Stimulated activated naive CD8-positive, alpha-beta T cell treated with anti-CD3 and anti-CD28 coated beads, Interleukin-15, amount 100 ng/mL, for 72 hours (primary cell): ENCODE measurements at regions not wholly inside any gene's neighbourhood (a gene's known extent, or its start where the extent isn't known, plus 50 kb on each side); places are given as distances from the start of the nearest gene placed in this dataset.

Experiments used
- ATAC-seq: fragments of 150-1000 bp; cut with Tn5 transposase; 2 replicates; pipeline ENCODE4 v1.10.0; 2021; ENCODE audit warnings: mild to moderate bottlenecking, moderate library complexity
- DNase-seq, 2 donors: peaks; one replicate each; pipeline ENCODE4 v3.0.0; 2021 to 2022
- H3K27ac Mint-ChIP-seq, 2 donors: one replicate each; pipeline ENCODE4 v1.8.0; 2022; ENCODE audit warnings: mild to moderate bottlenecking in 2 of 2, mixed read lengths in 2 of 2, moderate library complexity in 2 of 2
- H3K27me3 Mint-ChIP-seq: one replicate; pipeline ENCODE4 v1.8.0; 2022; ENCODE audit warnings: mixed read lengths
- H3K4me1 Mint-ChIP-seq: one replicate; pipeline ENCODE4 v1.8.0; 2022; ENCODE audit warnings: mild to moderate bottlenecking, mixed read lengths
- H3K4me3 Mint-ChIP-seq, 2 donors: one replicate each; pipeline ENCODE4 v1.8.0; 2022; ENCODE audit warnings: mild to moderate bottlenecking in 2 of 2, mixed read lengths in 2 of 2, moderate library complexity in 1 of 2
- H3K9me3 Mint-ChIP-seq, 2 donors: one replicate each; pipeline ENCODE4 v1.8.0; 2022; ENCODE audit warnings: mixed read lengths in 2 of 2

DNA sequence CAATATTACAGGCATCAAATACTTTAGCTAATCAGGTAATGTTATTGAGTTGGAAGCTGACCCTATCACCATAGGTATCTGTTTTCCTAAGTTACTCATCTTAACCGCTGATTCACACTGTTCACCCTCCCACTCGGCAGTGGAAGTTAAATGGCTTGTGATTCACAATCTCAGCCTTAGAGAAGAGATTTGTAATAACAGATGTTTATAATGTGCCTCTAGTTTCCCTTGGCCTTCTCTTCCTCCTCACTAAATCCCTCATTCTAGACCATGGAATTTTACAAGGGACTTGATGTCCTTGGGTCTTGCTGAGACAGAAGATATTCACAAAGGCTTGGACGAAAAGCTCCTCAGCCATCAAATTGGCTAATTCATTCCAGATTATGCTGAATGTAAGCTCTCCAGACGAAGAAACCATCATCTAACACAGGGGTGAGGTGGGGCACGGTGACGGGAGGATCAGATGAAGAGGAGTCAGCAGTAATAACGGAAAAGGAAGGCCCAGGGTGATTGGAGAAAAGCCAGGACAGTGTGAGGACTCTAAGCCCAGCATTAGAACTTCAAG, 931.7 kb downstream of the MCTP2 start:
- Mint-ChIP-seq H3K27me3 (peaks cover 14% of the 10 kb centered on the region), H3K9me3 (peaks cover 8 to 16% of the 10 kb centered on the region in 2 donors), H3K27ac (no peak overlapping the region), H3K4me3 (no peak overlapping the region), H3K4me1 (no peaks in the 10 kb centered on the region)
- ATAC-seq (no peak), DNase-seq (no peak)

DNA sequence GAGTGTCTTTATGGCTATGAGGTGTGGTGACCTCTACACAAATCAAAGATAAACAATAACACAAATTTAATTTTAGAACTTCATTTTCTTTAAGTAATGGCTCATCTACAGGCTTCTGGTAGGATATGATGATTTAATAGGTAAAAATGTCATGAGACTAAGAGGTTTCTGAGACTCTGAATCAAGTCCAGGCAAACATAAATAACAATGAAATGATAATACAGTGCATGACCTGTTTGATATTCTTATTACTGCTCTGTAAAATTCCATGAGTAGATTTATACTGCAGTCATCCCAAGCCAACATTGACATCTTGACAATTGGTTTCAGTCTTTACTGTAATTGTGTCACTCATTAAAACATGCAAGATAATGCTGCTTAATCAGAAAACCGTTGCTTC, 936.8 kb downstream of the MCTP2 start:
- ATAC-seq (no peak), DNase-seq (no peak)
- Mint-ChIP-seq H3K27me3 (peaks cover 36% of the 10 kb centered on the region), H3K4me1 (no peaks in the 10 kb centered on the region), H3K27ac (no peak overlapping the region), H3K4me3 (no peak overlapping the region), H3K9me3 (peaks cover 4 to 20% of the 10 kb centered on the region in 2 donors)

DNA sequence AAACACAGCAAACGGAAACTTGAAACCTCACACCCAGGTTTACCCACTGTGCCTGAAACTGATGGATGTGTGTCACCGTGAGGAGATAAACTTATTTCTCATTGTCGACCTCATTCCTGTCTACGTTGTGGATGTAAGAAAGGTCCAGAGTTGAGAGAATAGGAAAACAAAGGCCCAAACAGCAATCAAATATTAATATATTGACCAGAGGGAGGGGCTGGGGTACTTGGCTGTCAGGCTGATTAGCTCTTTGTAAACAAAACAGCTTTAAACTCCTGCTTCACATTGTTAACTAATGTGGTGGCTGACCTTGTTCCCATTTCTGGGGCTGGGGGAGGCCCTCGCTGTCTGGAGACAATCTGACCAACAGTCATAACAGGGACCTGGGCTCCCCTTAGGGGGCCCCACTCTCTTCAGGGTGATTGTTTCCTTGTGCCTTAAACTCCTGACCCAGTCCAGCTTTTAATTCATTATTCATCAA, 937.6 kb downstream of the MCTP2 start:
- Mint-ChIP-seq H3K9me3 (peaks cover 4 to 14% of the 10 kb centered on the region in 2 donors), H3K4me1 (no peaks in the 10 kb centered on the region), H3K4me3 (no peak overlapping the region), H3K27me3 (peaks cover 36% of the 10 kb centered on the region), H3K27ac (no peak overlapping the region)
- ATAC-seq = no peak
- no peak for DNase-seq

DNA sequence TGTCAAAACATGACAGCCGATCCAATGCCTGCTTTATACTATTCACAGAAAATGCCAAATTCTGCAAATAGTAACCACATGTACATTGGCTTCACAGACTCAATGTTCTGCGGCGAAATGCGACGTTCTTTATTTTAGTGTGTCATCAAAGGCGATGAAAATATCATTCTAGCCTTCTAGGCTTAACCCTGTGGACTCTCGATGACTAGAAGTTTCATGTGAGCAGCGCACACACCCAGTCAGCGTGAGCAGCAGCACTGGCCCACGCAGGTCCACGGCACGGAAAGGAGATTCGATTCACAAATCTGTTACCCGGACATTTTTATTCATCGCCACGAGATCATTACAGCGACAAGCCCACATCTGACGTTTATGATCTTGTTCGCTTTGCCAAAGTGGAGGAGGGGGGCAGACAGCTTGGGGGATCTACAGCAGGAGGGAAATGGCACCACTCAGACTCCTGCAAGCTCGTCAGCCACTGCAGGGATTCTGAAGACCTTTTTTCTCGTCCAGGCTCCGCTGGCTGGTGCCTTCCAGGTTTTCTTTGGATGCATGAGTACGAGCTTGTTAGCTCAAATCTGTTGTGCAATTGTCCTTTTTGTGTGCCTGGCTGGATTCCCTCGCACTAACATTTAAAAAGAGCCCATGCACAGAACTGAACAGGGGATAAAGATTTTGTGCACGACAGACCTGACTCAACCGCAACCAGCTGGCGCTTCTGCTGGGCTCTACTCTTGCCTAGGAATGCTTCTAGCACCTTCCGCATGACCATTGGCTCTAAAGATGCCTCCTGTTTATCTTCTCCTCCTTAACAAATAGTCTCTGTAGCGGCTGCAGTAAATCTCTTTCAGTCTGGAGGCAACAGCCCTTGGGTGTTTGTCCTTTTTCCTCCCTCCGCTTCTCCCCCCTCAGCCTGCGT, 938.4 kb downstream of the MCTP2 start:
- H3K4me3 Mint-ChIP-seq = no peak overlapping the region
- no peak for ATAC-seq
- no peak for DNase-seq
- no peaks in the 10 kb centered on the region for H3K4me1 Mint-ChIP-seq
- no peak overlapping the region for H3K27ac Mint-ChIP-seq
- H3K9me3 Mint-ChIP-seq = peaks cover 3 to 14% of the 10 kb centered on the region in 2 donors
- H3K27me3 Mint-ChIP-seq = peaks cover 36% of the 10 kb centered on the region

DNA sequence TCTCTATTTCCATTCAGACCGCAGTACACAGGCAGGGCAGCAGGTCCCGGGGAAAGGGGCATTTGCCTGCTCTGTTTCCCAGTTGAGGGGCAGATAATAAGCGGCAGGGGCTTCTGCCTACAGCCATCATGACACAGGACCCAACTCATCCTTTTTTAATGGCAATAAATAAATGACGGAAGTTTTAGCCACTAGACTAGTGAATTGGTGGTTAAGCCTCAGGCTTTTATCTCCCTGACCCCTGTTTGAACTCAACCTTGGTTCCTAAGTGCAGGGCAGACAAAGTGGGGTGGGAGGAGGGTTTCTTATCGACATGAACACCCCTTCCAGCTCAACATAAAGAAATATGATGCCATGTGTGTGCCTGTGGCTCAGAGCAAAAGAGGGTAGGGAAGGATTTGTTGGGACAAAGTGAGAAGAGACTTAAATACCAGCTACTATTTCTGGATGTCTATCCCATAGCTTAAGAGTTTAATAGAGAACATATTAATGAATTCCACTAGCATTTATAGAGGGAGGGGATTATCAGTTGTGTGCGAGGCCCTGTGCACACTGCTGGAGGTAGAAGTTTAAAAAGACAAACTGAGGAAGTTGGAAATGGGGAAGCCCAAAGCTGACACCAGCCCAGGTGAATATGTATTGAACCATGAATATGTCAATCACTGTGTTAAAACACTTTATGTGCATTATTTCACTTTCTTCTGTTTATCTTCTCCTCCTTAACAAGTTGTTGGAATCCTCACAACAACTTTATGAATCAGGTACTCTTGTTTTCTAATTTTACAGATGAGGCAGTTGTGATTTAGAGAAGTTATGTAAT, 939.4 kb downstream of the MCTP2 start:
- H3K27ac Mint-ChIP-seq = no peak overlapping the region
- DNase-seq (no peak), ATAC-seq (no peak)
- no peak overlapping the region for H3K4me3 Mint-ChIP-seq
- H3K27me3 Mint-ChIP-seq = peaks cover 35% of the 10 kb centered on the region
- H3K4me1 Mint-ChIP-seq = no peaks in the 10 kb centered on the region
- H3K9me3 Mint-ChIP-seq = peaks cover 0 to 14% of the 10 kb centered on the region in 2 donors

DNA sequence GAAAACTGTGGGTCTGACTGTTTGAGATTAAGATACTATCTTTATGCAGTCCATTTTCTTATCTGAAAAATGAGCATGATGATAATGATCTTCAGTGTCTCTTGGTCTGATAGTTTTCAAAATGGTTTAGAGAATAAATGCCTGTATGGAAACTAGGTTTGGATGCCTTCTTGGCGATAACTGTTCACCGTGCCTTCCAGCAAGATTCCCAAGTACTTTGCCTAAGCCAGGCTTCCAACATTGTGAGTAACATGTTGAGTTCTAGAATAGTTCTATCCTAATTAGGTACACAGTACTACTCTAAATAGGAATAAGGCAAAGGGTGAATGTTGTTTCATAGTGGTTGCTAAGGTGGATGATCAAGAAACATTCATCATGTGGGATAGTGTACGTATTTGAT, 940.2 kb downstream of the MCTP2 start:
- Mint-ChIP-seq H3K27me3 (peaks cover 28% of the 10 kb centered on the region), H3K4me3 (no peak overlapping the region), H3K27ac (no peak overlapping the region), H3K4me1 (no peaks in the 10 kb centered on the region), H3K9me3 (peaks cover 0 to 7% of the 10 kb centered on the region in 2 donors)
- DNase-seq (no peak), ATAC-seq (no peak)

DNA sequence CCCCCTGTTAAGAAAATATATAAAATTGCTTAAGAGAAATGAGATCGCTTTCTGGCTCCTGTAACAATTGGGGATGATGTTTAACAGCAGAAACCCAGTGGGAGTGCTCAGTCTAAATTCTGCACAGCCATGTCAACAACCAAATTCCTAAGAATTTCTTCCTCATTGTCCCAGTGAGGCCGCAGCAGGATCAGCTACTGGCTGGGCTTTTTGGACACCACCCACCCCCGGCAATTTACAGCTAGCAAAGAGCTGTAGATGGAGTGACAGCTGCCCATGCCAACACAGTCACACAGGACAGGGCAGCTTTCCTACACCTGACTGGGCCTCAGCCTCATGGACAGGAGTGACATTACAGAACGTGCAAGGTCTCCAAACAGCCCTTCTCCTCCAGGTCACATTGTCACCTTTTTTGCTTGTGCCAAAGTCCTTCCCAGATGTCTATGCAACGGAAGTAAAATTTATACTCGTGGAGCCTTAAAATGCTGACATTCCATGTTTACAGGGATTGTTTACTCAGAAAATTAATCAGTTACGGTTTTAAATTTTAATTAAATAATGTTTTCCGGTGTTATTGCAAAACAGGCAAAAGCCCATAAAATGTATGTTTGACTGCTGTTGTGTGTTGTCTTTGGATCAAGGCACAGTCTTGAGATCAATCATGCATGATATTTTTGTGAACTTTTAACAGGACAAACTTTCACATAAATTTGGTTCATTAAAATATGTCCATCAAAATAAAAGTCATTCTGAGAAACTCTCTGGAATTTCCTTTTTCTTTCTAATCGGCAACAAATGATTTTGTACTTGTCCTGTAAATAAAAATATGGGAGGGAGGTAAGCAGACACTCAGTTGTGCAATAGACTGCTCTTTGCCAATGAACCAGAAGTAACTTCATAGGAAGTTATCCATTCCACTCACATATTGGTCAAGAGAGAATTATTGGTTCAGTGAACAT, 943.2 kb downstream of the MCTP2 start:
- DNase-seq (no peak), ATAC-seq (no peak)
- H3K4me1 Mint-ChIP-seq = no peaks in the 10 kb centered on the region
- peaks cover 27% of the 10 kb centered on the region for H3K27me3 Mint-ChIP-seq
- no peak overlapping the region for H3K4me3 Mint-ChIP-seq
- H3K9me3 Mint-ChIP-seq = no peaks in the 10 kb centered on the region
- H3K27ac Mint-ChIP-seq = no peak overlapping the region

DNA sequence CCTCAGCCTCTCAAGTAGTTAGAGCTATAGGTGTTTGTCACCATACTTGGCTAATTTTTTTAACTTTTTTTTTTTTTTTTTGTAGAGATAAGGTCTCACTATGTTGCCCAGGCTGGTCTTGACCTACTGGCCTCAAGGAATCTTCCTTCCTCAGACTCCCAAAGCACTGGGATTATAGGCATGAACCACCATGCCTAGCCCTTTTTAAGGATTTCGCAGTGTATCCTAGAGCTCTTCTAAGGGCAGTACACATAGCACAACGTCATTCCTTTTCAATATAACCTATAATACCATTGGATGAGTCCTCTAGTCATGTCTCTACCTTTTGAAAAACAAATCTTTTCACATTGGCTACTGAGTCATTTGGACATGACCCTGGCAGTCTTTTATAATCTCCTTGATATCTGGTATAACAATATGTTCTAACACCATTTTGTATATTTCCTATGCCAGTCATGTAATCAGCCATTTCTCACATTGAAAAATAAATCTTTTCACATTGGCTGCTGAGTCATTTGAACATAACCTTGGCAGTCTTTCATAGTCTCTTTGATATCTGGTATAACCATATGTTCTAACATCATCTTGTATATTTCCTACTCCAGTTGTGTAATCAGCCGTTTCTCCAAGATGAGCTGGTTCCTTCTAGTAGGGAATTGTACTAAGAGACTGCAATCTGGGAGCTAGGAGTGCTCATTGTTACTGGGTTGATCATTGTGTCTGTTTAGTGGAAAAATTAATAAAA, 944.7 kb downstream of the MCTP2 start:
- DNase-seq (no peak), ATAC-seq (no peak)
- Mint-ChIP-seq H3K9me3 (peaks cover 0 to 11% of the 10 kb centered on the region in 2 donors), H3K27ac (no peak overlapping the region), H3K4me3 (no peak overlapping the region), H3K27me3 (peaks cover 12% of the 10 kb centered on the region), H3K4me1 (no peaks in the 10 kb centered on the region)

DNA sequence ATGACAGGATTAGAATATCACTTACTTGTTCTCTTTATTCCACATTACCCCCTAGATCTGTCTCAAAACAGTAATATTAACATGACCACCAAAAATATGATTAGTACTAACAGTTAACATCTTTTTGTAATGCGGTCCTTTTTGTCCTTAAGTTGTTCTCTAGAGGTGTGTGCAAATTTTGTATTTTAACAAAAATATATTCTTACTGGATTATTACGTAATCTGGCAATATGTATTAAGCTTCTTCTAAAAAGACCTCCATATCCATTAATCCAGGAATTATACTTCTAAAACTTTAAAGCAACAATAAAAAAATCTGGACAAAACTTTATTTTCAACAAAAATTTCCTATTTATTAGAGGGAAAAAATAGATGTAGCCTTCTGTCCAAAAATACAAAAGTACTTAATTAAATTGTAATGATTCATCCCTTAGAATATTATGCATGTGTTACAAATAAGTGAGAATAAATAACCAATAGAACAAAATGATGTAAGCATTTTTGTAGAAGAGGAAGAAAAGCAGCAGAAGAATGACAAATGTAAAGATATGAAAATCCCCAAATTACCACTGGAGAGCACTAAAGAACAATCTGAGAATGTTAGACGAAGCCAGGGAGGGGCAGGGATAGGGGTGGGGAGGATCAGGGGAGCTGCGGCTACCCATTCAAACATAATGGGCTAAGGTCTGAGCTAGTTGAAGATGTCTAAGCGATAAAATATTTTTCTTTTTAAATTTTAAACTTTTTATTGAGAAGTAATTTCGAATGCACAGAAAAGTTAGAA, 945.6 kb downstream of the MCTP2 start:
- Mint-ChIP-seq H3K27ac (no peak overlapping the region), H3K27me3 (peaks cover 8% of the 10 kb centered on the region), H3K9me3 (peaks cover 0 to 14% of the 10 kb centered on the region in 2 donors), H3K4me3 (no peak overlapping the region), H3K4me1 (no peaks in the 10 kb centered on the region)
- ATAC-seq (no peak), DNase-seq (no peak)

DNA sequence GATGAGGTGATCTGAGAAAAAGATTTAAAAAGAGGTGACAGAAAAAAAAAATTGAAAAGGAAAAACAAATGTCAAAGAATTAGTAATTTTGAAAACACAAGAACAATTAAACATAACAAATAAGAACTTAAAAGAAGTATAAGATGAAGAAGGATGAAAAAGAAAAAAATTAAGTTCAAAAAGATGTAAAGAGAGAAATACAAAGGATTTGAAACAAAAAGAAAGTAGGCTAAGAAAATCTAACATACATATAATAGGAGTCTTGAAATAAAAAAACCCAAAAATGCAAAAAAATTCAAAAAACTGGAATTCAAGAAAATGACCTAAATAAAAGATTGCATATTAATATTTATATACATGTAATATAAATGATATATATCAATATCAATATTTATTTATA, 949.2 kb downstream of the MCTP2 start:
- peaks cover 0 to 14% of the 10 kb centered on the region in 2 donors for H3K9me3 Mint-ChIP-seq
- no peak overlapping the region for H3K4me3 Mint-ChIP-seq
- H3K4me1 Mint-ChIP-seq = no peaks in the 10 kb centered on the region
- DNase-seq = no peak
- ATAC-seq = no peak
- H3K27me3 Mint-ChIP-seq = no peaks in the 10 kb centered on the region
- no peak overlapping the region for H3K27ac Mint-ChIP-seq

DNA sequence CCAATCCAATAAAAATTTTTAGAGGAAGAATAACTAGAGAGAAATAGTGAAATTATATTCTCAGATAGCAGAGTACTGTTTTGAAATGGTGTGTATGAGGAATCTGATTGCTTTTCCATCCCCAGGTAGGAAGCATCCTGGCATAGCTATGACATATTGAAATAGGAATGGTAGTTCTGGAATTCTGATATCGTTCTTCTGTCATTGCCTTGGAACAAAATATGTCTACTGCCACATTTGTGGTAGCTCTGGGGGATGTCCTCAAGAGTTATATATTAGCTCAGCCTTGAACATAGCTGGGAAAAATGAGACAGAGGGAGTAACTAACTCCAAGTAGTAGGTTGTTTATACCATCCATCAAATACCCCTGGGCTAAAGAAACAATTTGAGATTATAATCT, 950.7 kb downstream of the MCTP2 start:
- peaks cover 0 to 17% of the 10 kb centered on the region in 2 donors for H3K9me3 Mint-ChIP-seq
- H3K4me3 Mint-ChIP-seq = no peak overlapping the region
- DNase-seq = no peak
- no peak for ATAC-seq
- H3K27ac Mint-ChIP-seq = no peak overlapping the region
- H3K4me1 Mint-ChIP-seq = no peaks in the 10 kb centered on the region
- no peaks in the 10 kb centered on the region for H3K27me3 Mint-ChIP-seq

DNA sequence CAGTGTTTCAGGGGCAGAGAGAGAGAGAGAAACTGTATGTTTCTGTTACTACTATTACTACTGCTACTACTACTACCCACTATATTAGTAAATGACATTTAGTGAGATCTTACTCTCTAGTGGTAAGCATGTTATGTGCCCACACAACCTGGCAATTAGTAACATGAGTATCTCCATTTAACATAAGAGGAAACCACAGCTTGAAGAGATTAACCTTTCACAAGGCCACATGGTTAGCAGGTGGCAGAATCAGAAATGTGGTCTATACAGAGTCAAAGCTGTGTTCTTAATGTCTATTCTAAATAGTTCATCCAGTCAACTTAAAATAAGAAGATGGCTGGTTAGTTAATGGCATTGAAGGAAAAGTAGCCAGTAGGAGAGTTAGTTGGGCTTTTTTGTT, 961.6 kb downstream of the MCTP2 start:
- Mint-ChIP-seq H3K4me3 (no peak overlapping the region), H3K27ac (no peak overlapping the region), H3K9me3 (peaks cover 4 to 7% of the 10 kb centered on the region in 2 donors), H3K4me1 (no peaks in the 10 kb centered on the region), H3K27me3 (peaks cover 18% of the 10 kb centered on the region)
- no peak for DNase-seq
- no peak for ATAC-seq

DNA sequence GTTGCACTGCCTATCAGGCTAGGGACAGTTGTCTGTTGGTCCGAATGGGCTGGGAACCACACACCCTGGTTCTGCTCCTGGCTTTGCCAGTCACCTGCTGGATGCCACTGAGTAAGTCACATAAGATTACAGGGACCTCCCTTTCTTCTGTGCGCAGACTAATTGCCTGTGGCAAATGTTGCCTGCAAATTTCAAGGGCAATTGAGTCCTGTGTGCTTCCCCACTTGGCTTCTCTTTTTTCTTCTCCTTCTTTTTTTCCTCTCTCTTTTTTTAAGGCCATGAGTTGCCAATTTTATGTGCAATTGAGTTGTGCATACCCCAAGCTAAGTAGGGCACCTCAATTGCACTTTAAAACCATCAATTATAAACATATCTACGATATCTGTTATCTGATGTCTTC, 963.4 kb downstream of the MCTP2 start:
- Mint-ChIP-seq H3K27me3 (peaks cover 18% of the 10 kb centered on the region), H3K27ac (no peak overlapping the region), H3K4me1 (no peaks in the 10 kb centered on the region), H3K4me3 (no peak overlapping the region), H3K9me3 (peaks cover 7 to 15% of the 10 kb centered on the region in 2 donors)
- DNase-seq = no peak
- ATAC-seq = no peak
